Left lung (tissue), 4 donors: ENCODE measurements at regions not wholly inside any gene's neighbourhood (a gene's known extent, or its start where the extent isn't known, plus 50 kb on each side); places are given as distances from the start of the nearest gene placed in this dataset.

ENCODE experiments used
- ATAC-seq: fragments of 200-7000 bp; cut with Tn5 transposase; one replicate; pipeline ENCODE4 v1.9.1; 2020; ENCODE audit warnings: moderate library complexity
- DNase-seq, 4 donors: peaks; one replicate each; pipeline ENCODE4 v3.0.0-alpha.2; 2013 to 2020
- H3K27ac ChIP-seq, 2 donors: fragments of 200-600 bp; sonication (generic) in 1 of 2; one replicate each; pipeline versions ENCODE4 v1.5.0 to v1.8.0; 2020 to 2021
- H3K27me3 ChIP-seq, 2 donors: fragments of 200-600 bp; sonication (generic) in 1 of 2; one replicate each; pipeline versions ENCODE4 v1.5.0 to v1.8.0; 2020 to 2021
- H3K36me3 ChIP-seq, 2 donors: fragments of 200-600 bp; sonication (generic) in 1 of 2; one replicate each; pipeline versions ENCODE4 v1.5.0 to v1.8.0; 2020 to 2021
- H3K4me1 ChIP-seq, 2 donors: fragments of 200-600 bp; one replicate each; pipeline ENCODE4 v1.8.0; 2021
- H3K4me3 ChIP-seq, 2 donors: fragments of 200-600 bp; sonication (generic) in 1 of 2; one replicate each; pipeline versions ENCODE4 v1.5.0 to v1.8.0; 2020 to 2021; ENCODE audit warnings: mild to moderate bottlenecking in 1 of 2
- H3K9me3 ChIP-seq, 2 donors: fragments of 200-600 bp; sonication (generic) in 1 of 2; one replicate each; pipeline versions ENCODE4 v1.5.0 to v1.8.0; 2020 to 2021
- CTCF ChIP-seq, 2 donors: fragments of 200-600 bp; sonication (generic) in 1 of 2; IDR thresholded peaks; one replicate each; pipeline versions ENCODE4 v1.5.0 to v1.8.0; 2021; ENCODE audit warnings: antibody characterized with exemption in 2 of 2
- intact Hi-C, 2 donors: fragments of 100-400 bp; cut with DNase I; formaldehyde crosslinking; loops; one replicate each; pipeline versions ENCODE4 v1.11.2 to v1.14.2; 2022
- donor health status: DM: no; HTN: yes; CAD: no.
- donor health status: DM: no; HTN: no; CAD: no.

GRCh38 chr15:99495430-99496301 is 70.1 kb upstream of the MEF2A start:
- intact Hi-C loops, result no loop called here
- no peak for DNase-seq
- H3K27ac ChIP-seq, result no peak overlapping the region
- H3K9me3 ChIP-seq, result no peaks in the 10 kb centered on the region
- H3K36me3 ChIP-seq, result no peaks in the 10 kb centered on the region
- ATAC-seq, result no peak
- no peak for TF ChIP-seq CTCF (IDR thresholded peaks at IDR 0.05)
- H3K4me3 ChIP-seq, result no peak overlapping the region
- H3K4me1 ChIP-seq, result peaks cover 0 to 17% of the 10 kb centered on the region in 2 donors
- no peaks in the 10 kb centered on the region for H3K27me3 ChIP-seq

- Histone ChIP-seq H3K27ac (no peak overlapping the region), H3K9me3 (no peaks in the 10 kb centered on the region), H3K4me1 (peaks cover 0 to 19% of the 10 kb centered on the region in 2 donors), H3K4me3 (no peak overlapping the region), H3K27me3 (no peaks in the 10 kb centered on the region), H3K36me3 (no peaks in the 10 kb centered on the region)
- DNase-seq (no peak), ATAC-seq (no peak)
- TF ChIP-seq CTCF (IDR thresholded peaks at IDR 0.05), result no peak
- intact Hi-C loops, result no loop called here
Observed at GRCh38 chr15:99496302-99496629, 69.5 kb upstream of the MEF2A start.

- DNase-seq (no peak), ATAC-seq (no peak)
- intact Hi-C loops, result no loop called here
- Histone ChIP-seq H3K27ac (no peak overlapping the region), H3K4me3 (no peak overlapping the region), H3K36me3 (no peaks in the 10 kb centered on the region), H3K9me3 (no peaks in the 10 kb centered on the region), H3K4me1 (peaks cover 0 to 48% of the 10 kb centered on the region in 2 donors), H3K27me3 (no peaks in the 10 kb centered on the region)
- no peak for TF ChIP-seq CTCF (IDR thresholded peaks at IDR 0.05)
Observed at GRCh38 chr15:99502182-99502581, 63.6 kb upstream of the MEF2A start.

GRCh38 chr15:99502661-99503060 is 63.1 kb upstream of the MEF2A start:
- Histone ChIP-seq H3K4me3 (no peak overlapping the region), H3K4me1 (peaks cover 0 to 52% of the 10 kb centered on the region in 2 donors), H3K36me3 (no peaks in the 10 kb centered on the region), H3K9me3 (no peaks in the 10 kb centered on the region), H3K27ac (no peak overlapping the region), H3K27me3 (no peaks in the 10 kb centered on the region)
- no peak for TF ChIP-seq CTCF (IDR thresholded peaks at IDR 0.05)
- intact Hi-C loops, result no loop called here
- DNase-seq (no peak), ATAC-seq (no peak)

GRCh38 chr15:99503411-99503810 is 62.4 kb upstream of the MEF2A start:
- no peaks in the 10 kb centered on the region for H3K27me3 ChIP-seq
- H3K36me3 ChIP-seq, result no peaks in the 10 kb centered on the region
- ATAC-seq (no peak), DNase-seq (no peak)
- peaks cover 5 to 60% of the 10 kb centered on the region in 2 donors for H3K4me1 ChIP-seq
- no peak for TF ChIP-seq CTCF (IDR thresholded peaks at IDR 0.05)
- H3K4me3 ChIP-seq, result no peak overlapping the region
- H3K9me3 ChIP-seq, result no peaks in the 10 kb centered on the region
- intact Hi-C loops, result no loop called here
- H3K27ac ChIP-seq, result no peak overlapping the region
